H9 (cell line): ENCODE measurements at regions not wholly inside any gene's neighbourhood (a gene's known extent, or its start where the extent isn't known, plus 50 kb on each side); places are given as distances from the start of the nearest gene placed in this dataset.

Experiments used
- DNase-seq: peaks from one replicate; pipeline ENCODE4 v3.0.0-alpha.2; 2017
- H2AFZ ChIP-seq: one replicate; pipeline ENCODE4 v1.6.1; 2013; ENCODE audit warnings: mild to moderate bottlenecking, low read length, control low read depth, moderate library complexity
- H2AK5ac ChIP-seq: 2 replicates; pipeline ENCODE4 v1.6.1; 2013; ENCODE audit warnings: low read length, control low read depth, mixed read lengths; ENCODE audit not compliant: insufficient read length
- H2BK120ac ChIP-seq: one replicate; pipeline ENCODE4 v1.6.1; 2013; ENCODE audit warnings: low read depth, mild to moderate bottlenecking, low read length, control low read depth, inconsistent platforms; ENCODE audit not compliant: poor library complexity, severe bottlenecking
- H2BK12ac ChIP-seq: 2 replicates; pipeline ENCODE4 v1.6.1; 2013; ENCODE audit warnings: low read length, control low read depth, mixed read lengths, low read depth; ENCODE audit not compliant: insufficient read length
- H2BK15ac ChIP-seq: 2 replicates; pipeline ENCODE4 v1.6.1; 2013; ENCODE audit warnings: low read depth, low read length, control low read depth
- H2BK20ac ChIP-seq: one replicate; pipeline ENCODE4 v1.6.1; 2013; ENCODE audit warnings: low read depth, mild to moderate bottlenecking, low read length, control low read depth, inconsistent platforms; ENCODE audit not compliant: poor library complexity, severe bottlenecking
- H2BK5ac ChIP-seq: 2 replicates; pipeline ENCODE4 v1.6.1; 2013; ENCODE audit warnings: low read length, control low read depth, mixed read lengths; ENCODE audit not compliant: insufficient read length
- H3K14ac ChIP-seq: 2 replicates; pipeline ENCODE4 v1.6.1; 2013; ENCODE audit warnings: low read length, control low read depth; ENCODE audit not compliant: insufficient read depth
- H3K18ac ChIP-seq: 2 replicates; pipeline ENCODE4 v1.6.1; 2013; ENCODE audit warnings: low read depth, mild to moderate bottlenecking, mixed read lengths, low read length, control low read depth; ENCODE audit not compliant: insufficient read length
- H3K23ac ChIP-seq: 2 replicates; pipeline ENCODE4 v1.6.1; 2013; ENCODE audit warnings: low read length, control low read depth, mixed read lengths, low read depth; ENCODE audit not compliant: insufficient read length
- H3K23me2 ChIP-seq: 2 replicates; pipeline ENCODE4 v1.6.1; 2013; ENCODE audit warnings: low read depth, mild to moderate bottlenecking, mixed read lengths, low read length, control low read depth; ENCODE audit not compliant: insufficient read length, poor library complexity, severe bottlenecking
- H3K27ac ChIP-seq: 2 replicates; pipeline ENCODE4 v1.5.1; 2013; ENCODE audit warnings: low read length, control low read depth, mixed read lengths, low read depth; ENCODE audit not compliant: insufficient read length
- H3K27me3 ChIP-seq: 2 replicates; pipeline ENCODE4 v1.6.1; 2013; ENCODE audit warnings: low read length, control low read depth, inconsistent platforms; ENCODE audit not compliant: insufficient read depth
- H3K4ac ChIP-seq: 2 replicates; pipeline ENCODE4 v1.6.1; 2013; ENCODE audit warnings: low read depth, mild to moderate bottlenecking, control low read depth, inconsistent platforms, low read length, moderate library complexity
- H3K4me1 ChIP-seq: 2 replicates; pipeline ENCODE4 v1.6.1; 2013; ENCODE audit warnings: low read length, control low read depth, inconsistent platforms; ENCODE audit not compliant: insufficient read depth
- H3K4me2 ChIP-seq: 2 replicates; pipeline ENCODE4 v1.6.1; 2013; ENCODE audit warnings: low read length, control low read depth, mixed read lengths; ENCODE audit not compliant: insufficient read length, insufficient read depth
- H3K56ac ChIP-seq: 2 replicates; pipeline ENCODE4 v1.6.1; 2013; ENCODE audit warnings: low read depth, mild to moderate bottlenecking, mixed read lengths, low read length, control low read depth; ENCODE audit not compliant: insufficient read length
- H3K79me1 ChIP-seq: 2 replicates; pipeline ENCODE4 v1.6.1; 2013; ENCODE audit warnings: low read depth, mild to moderate bottlenecking, moderate library complexity, low read length, control low read depth, inconsistent platforms; ENCODE audit not compliant: insufficient read depth, poor library complexity, severe bottlenecking
- H3K79me2 ChIP-seq: 2 replicates; pipeline ENCODE4 v1.6.1; 2013; ENCODE audit warnings: low read length, control low read depth, inconsistent platforms; ENCODE audit not compliant: insufficient read depth
- H3K9ac ChIP-seq: 2 replicates; pipeline ENCODE4 v1.6.1; 2013; ENCODE audit warnings: low read length, control low read depth, mixed read lengths; ENCODE audit not compliant: insufficient read length; ENCODE audit errors: extremely low read depth
- H3K9me3 ChIP-seq: one replicate; pipeline ENCODE4 v1.6.1; 2013; ENCODE audit warnings: low read depth, low read length, inconsistent platforms; ENCODE audit not compliant: control insufficient read depth
- H3T11ph ChIP-seq: one replicate; pipeline ENCODE4 v1.6.1; 2013; ENCODE audit warnings: mild to moderate bottlenecking, low read length, control low read depth, inconsistent platforms
- H4K20me1 ChIP-seq: one replicate; pipeline ENCODE4 v1.6.1; 2013; ENCODE audit not compliant: control insufficient read depth, insufficient read length, insufficient read depth
- H4K5ac ChIP-seq: 2 replicates; pipeline ENCODE4 v1.6.1; 2013; ENCODE audit warnings: low read depth, mild to moderate bottlenecking, mixed read lengths, low read length, control low read depth; ENCODE audit not compliant: insufficient read length
- H4K8ac ChIP-seq: replicated peaks from 2 replicates; pipeline ENCODE4 v1.6.1; 2013; ENCODE audit warnings: low read length, control low read depth, mixed read lengths, low read depth; ENCODE audit not compliant: insufficient read length
- H4K91ac ChIP-seq: 2 replicates; pipeline ENCODE4 v1.6.1; 2013; ENCODE audit warnings: low read depth, mild to moderate bottlenecking, moderate library complexity, mixed read lengths, low read length, control low read depth; ENCODE audit not compliant: insufficient read length
- H3K27ac Mint-ChIP-seq, 3 experiments: 2 replicates in 2 of 3; 3 replicates in 1 of 3; pipeline ENCODE4 v1.8.0; 2020 to 2021; ENCODE audit warnings: mixed read lengths in 3 of 3, mild to moderate bottlenecking in 1 of 3, moderate library complexity in 1 of 3
- H3K27me3 Mint-ChIP-seq: 2 replicates; pipeline ENCODE4 v1.8.0; 2021; ENCODE audit warnings: low read depth, mild to moderate bottlenecking, moderate library complexity, mixed read lengths
- H3K36me3 Mint-ChIP-seq, 3 experiments: 2 replicates in 2 of 3; 3 replicates in 1 of 3; pipeline ENCODE4 v1.8.0; 2020 to 2021; ENCODE audit warnings: low read depth in 3 of 3, mixed read lengths in 3 of 3; ENCODE audit not compliant: insufficient read depth in 1 of 3
- H3K4me1 Mint-ChIP-seq, 2 experiments: 2 replicates each; pipeline ENCODE4 v1.8.0; 2020; ENCODE audit warnings: mixed read lengths in 2 of 2
- H3K4me3 Mint-ChIP-seq, 2 experiments: 2 replicates in 1 of 2; 3 replicates in 1 of 2; pipeline ENCODE4 v1.8.0; 2020 to 2021; ENCODE audit warnings: mild to moderate bottlenecking in 2 of 2, mixed read lengths in 2 of 2, moderate library complexity in 1 of 2
- H3K9me3 Mint-ChIP-seq, 2 experiments: 2 replicates in 1 of 2; 3 replicates in 1 of 2; pipeline ENCODE4 v1.8.0; 2020; ENCODE audit warnings: mild to moderate bottlenecking in 2 of 2, mixed read lengths in 2 of 2, moderate library complexity in 1 of 2
- CTCF ChIP-seq: fragments of 200-600 bp; sonication (generic); conservative IDR thresholded peaks from 3 replicates; pipeline ENCODE4 v1.8.0; 2021; ENCODE audit warnings: antibody characterized with exemption, mild to moderate bottlenecking
- WGBS: extraction: QIAGEN DNeasy Blood & Tissue Kit; methylation state at CpG from one replicate; pipeline ENCODE4 v1.1.7; 2013; ENCODE audit warnings: missing lambda C conversion rate, low lambda C conversion rate, mixed read lengths; ENCODE audit not compliant: insufficient read length; ENCODE audit errors: extremely low coverage; 5-methylcytosine and 5-hydroxymethylcytosine counted together

- no peak overlapping the region for H3K27ac Mint-ChIP-seq
Measured at GRCh38 chr20:52817511-52817910, 154.6 kb upstream of the TSHZ2 start.

More at GRCh38 chr20:52817511-52817910, 154.6 kb upstream of the TSHZ2 start:
- H3K79me2 ChIP-seq = no peaks in the 10 kb centered on the region
- no peak overlapping the region for H3T11ph ChIP-seq
- Mint-ChIP-seq H3K36me3 (no peaks in the 10 kb centered on the region), H3K4me3 (no peak overlapping the region), H3K9me3 (no peaks in the 10 kb centered on the region), H3K27me3 (no peaks in the 10 kb centered on the region; the same call in 1 of the 2 replicates), H3K4me1 (0 out of 4 replicates have a peak, but pooled peaks cover 0 to 2% of the 10 kb centered on the region in 2 experiments)
- H3K23ac ChIP-seq = no peak overlapping the region
- TF ChIP-seq CTCF = no peak
- no peak overlapping the region for H2BK12ac ChIP-seq
- no peak for DNase-seq
- H3K18ac ChIP-seq = no peak overlapping the region
- no peak overlapping the region for H2AFZ ChIP-seq
- no peak overlapping the region for H3K14ac ChIP-seq
- H2BK20ac ChIP-seq = no peak overlapping the region
- H3K79me1 ChIP-seq = no peaks in the 10 kb centered on the region
- no peaks in the 10 kb centered on the region for H4K20me1 ChIP-seq
- H3K23me2 ChIP-seq = no peaks in the 10 kb centered on the region
- H2BK15ac ChIP-seq = no peak overlapping the region
- no peaks in the 10 kb centered on the region for H3K9me3 ChIP-seq
- H3K4me2 ChIP-seq = no peak overlapping the region
- H3K56ac ChIP-seq = no peak overlapping the region
- H3K4me1 ChIP-seq = no peaks in the 10 kb centered on the region
- no peaks in the 10 kb centered on the region for H3K27me3 ChIP-seq
- no peak overlapping the region for H2BK120ac ChIP-seq
- H2AK5ac ChIP-seq = no peak overlapping the region
- no peak overlapping the region for H4K8ac ChIP-seq
- no peak overlapping the region for H4K5ac ChIP-seq
- no peak overlapping the region for H3K27ac ChIP-seq
- H2BK5ac ChIP-seq = no peak overlapping the region
- H3K4ac ChIP-seq = no peak overlapping the region
- no CpG with 5 or more reads among the region's 1 CpG for WGBS
- no peak overlapping the region for H4K91ac ChIP-seq
- H3K9ac ChIP-seq = no peak overlapping the region
